Common myeloid progenitor, CD34-positive (primary cell): ENCODE measurements at regions not wholly inside any gene's neighbourhood (a gene's known extent, or its start where the extent isn't known, plus 50 kb on each side); places are given as distances from the start of the nearest gene placed in this dataset.

Experiments
- CTCF ChIA-PET: fragments of 350-600 bp; sonication (Branson Sonifier 250); formaldehyde crosslinking; loops from one replicate; lab custom pipeline; 2021; ENCODE audit warnings: antibody characterized with exemption; lab: Charles Lee
- POLR2A ChIA-PET: fragments of 350-600 bp; sonication (Branson Sonifier 250); formaldehyde crosslinking; loops from one replicate; lab custom pipeline; 2021; ENCODE audit warnings: antibody characterized with exemption; lab: Charles Lee
- DNase-seq, 3 donors: peaks; one replicate each; pipeline versions ENCODE4 v3.0.0 to v3.0.0-alpha.2; 2013
- H3K27ac ChIP-seq, 2 experiments: 1 replicate in 1 of 2; 2 replicates in 1 of 2; pipeline ENCODE4 v1.7.0; 2013; ENCODE audit warnings: inconsistent platforms in 2 of 2, low read length in 2 of 2, mild to moderate bottlenecking in 2 of 2, low read depth in 1 of 2, moderate library complexity in 1 of 2; ENCODE audit not compliant: severe bottlenecking in 2 of 2, insufficient read depth in 1 of 2, poor library complexity in 1 of 2
- H3K27me3 ChIP-seq, 5 experiments: replicated peaks in 2 of 5; 1 replicate in 3 of 5; 2 replicates in 2 of 5; pipeline versions ENCODE4 v1.6.1 to v1.7.0; 2013; ENCODE audit warnings: low read length in 4 of 5, mild to moderate bottlenecking in 2 of 5, moderate library complexity in 2 of 5, inconsistent platforms in 1 of 5; ENCODE audit not compliant: insufficient read depth in 5 of 5, control insufficient read depth in 4 of 5
- H3K36me3 ChIP-seq, 4 experiments: 1 replicate in 2 of 4; 2 replicates in 2 of 4; pipeline versions ENCODE4 v1.6.1 to v1.7.0; 2013; ENCODE audit warnings: low read length in 3 of 4, control low read depth in 1 of 4, mild to moderate bottlenecking in 1 of 4; ENCODE audit not compliant: control insufficient read depth in 4 of 4, insufficient read depth in 4 of 4
- H3K4me1 ChIP-seq, 4 experiments: 1 replicate in 3 of 4; 2 replicates in 1 of 4; pipeline versions ENCODE4 v1.6.1 to v1.7.1; 2013; ENCODE audit warnings: low read length in 3 of 4, mild to moderate bottlenecking in 3 of 4, control low read depth in 1 of 4, inconsistent platforms in 1 of 4, moderate library complexity in 1 of 4; ENCODE audit not compliant: control insufficient read depth in 4 of 4, insufficient read depth in 4 of 4; ENCODE audit errors: control extremely low read depth in 1 of 4
- H3K4me3 ChIP-seq, 7 experiments: 1 replicate in 4 of 7; 2 replicates in 3 of 7; pipeline versions ENCODE4 v1.5.1 to v1.7.0; 2013; ENCODE audit warnings: mild to moderate bottlenecking in 7 of 7, low read length in 6 of 7, moderate library complexity in 6 of 7, inconsistent platforms in 2 of 7, low read depth in 2 of 7, control low read depth in 1 of 7; ENCODE audit not compliant: insufficient read depth in 4 of 7, control insufficient read depth in 1 of 7; ENCODE audit errors: extremely low read depth in 1 of 7
- H3K9me3 ChIP-seq, 5 experiments: 1 replicate in 4 of 5; 2 replicates in 1 of 5; pipeline versions ENCODE4 v1.6.1 to v1.7.1; 2013; ENCODE audit warnings: low read length in 4 of 5, mild to moderate bottlenecking in 2 of 5, inconsistent platforms in 1 of 5, low read depth in 1 of 5, moderate library complexity in 1 of 5; ENCODE audit not compliant: control insufficient read depth in 4 of 5, insufficient read depth in 2 of 5; ENCODE audit errors: control extremely low read depth in 1 of 5
- WGBS: methylation state at CpG from one replicate; pipeline ENCODE4 v1.1.5; 2013; ENCODE audit not compliant: insufficient coverage; 5-methylcytosine and 5-hydroxymethylcytosine counted together

DNA sequence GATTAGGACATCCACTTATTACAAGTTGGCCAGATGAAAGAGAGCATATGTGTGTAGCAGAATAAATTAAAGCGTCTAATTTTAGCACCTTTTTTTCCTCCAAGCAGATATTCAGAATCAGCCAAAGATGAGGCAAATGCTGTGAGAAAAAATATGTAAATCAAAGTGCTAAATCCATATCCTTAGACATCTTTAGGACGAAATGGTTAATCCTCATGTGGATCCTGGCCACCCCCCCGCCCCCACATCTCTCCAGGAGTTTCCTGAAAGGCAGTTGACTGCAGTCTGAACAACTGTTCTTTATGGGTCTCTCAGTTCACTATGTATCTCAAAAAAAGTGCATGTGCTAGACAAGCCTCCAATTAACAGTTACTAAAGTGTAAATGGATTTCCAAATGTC is 1768.1 kb upstream of the SEL1L start:
- POLR2A ChIA-PET, result no interaction called here
- Histone ChIP-seq H3K27ac (no peak overlapping the region), H3K9me3 (no peaks in the 10 kb centered on the region), H3K27me3 (no peaks in the 10 kb centered on the region), H3K4me1 (no peaks in the 10 kb centered on the region), H3K4me3 (no peak overlapping the region), H3K36me3 (no peaks in the 10 kb centered on the region)
- no peak for DNase-seq
- 100% methylated on average over 2 of the region's 3 CpGs for WGBS
- CTCF ChIA-PET, result no interaction called here

DNA sequence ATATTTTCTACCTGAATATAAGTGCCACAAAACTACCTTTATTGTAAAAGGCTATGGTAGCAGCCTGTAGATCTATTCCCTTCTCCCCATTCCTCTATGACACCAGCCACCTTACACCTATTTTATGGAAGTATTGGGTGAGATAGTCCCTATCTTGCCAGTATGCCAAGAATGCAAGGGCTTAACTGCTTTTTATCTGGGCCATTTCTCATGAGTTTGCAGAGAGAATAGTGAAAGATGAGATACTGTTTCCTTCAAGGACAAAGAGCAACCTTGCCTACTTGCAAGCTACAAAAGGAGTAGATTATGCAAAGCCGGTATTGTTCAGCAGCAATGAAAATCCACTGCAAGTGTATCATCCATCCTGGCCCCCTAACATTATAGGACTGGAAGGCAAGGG is 1775.6 kb upstream of the SEL1L start:
- 90% methylated on average over 1 of the region's 1 CpG for WGBS
- ChIA-PET CTCF (no interaction called here), POLR2A (no interaction called here)
- no peaks in the 10 kb centered on the region for H3K27me3 ChIP-seq
- no peak overlapping the region for H3K27ac ChIP-seq
- H3K9me3 ChIP-seq, result peaks cover 0 to 2% (median 0%) of the 10 kb centered on the region in 5 experiments
- H3K4me3 ChIP-seq, result no peak overlapping the region
- H3K36me3 ChIP-seq, result no peaks in the 10 kb centered on the region
- no peaks in the 10 kb centered on the region for H3K4me1 ChIP-seq
- no peak for DNase-seq

- no peak overlapping the region for H3K4me3 ChIP-seq
- 100% methylated on average over 3 of the region's 3 CpGs for WGBS
- POLR2A ChIA-PET, result no interaction called here
- no peak overlapping the region for H3K27ac ChIP-seq
- no peaks in the 10 kb centered on the region for H3K36me3 ChIP-seq
- H3K27me3 ChIP-seq, result no peaks in the 10 kb centered on the region
- peaks cover 0 to 2% (median 0%) of the 10 kb centered on the region in 5 experiments for H3K9me3 ChIP-seq
- no peak for DNase-seq
- H3K4me1 ChIP-seq, result no peaks in the 10 kb centered on the region
- CTCF ChIA-PET, result no interaction called here
Observed at GRCh38 chr14:83309833-83310232, 1776.2 kb upstream of the SEL1L start.

GRCh38 chr14:83312511-83312910 is 1778.9 kb upstream of the SEL1L start:
- H3K9me3 ChIP-seq, result peaks cover 0 to 2% (median 0%) of the 10 kb centered on the region in 5 experiments

DNA sequence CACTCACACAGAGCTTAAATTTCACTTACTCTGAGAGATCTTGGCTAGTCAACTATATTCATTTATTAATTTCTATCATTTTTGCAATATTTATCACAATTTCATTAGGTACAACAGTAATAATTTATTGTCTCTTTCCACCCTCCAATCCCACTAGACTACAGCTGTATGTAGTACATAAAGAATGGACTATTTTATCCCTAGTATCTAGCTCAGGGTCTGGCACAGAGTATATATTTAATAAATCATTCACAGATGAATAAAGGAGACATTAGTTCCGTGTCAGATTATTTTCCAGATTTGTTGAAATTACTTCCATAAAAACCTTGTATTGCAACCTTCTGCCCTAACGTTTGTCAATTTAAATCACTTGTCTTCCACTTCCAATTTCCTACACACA is 1781.1 kb upstream of the SEL1L start:
- H3K27me3 ChIP-seq, result no peaks in the 10 kb centered on the region
- no peak for DNase-seq
- H3K27ac ChIP-seq, result no peak overlapping the region
- H3K4me3 ChIP-seq, result no peak overlapping the region
- ChIA-PET CTCF (no interaction called here), POLR2A (no interaction called here)
- H3K9me3 ChIP-seq, result no peaks in the 10 kb centered on the region
- no CpG with 5 or more reads among the region's 2 CpGs for WGBS
- no peaks in the 10 kb centered on the region for H3K4me1 ChIP-seq
- no peaks in the 10 kb centered on the region for H3K36me3 ChIP-seq

More at GRCh38 chr14:83312511-83312910, 1778.9 kb upstream of the SEL1L start:
- CTCF ChIA-PET, result interaction anchor here (1.1 kb wide), 1 partner anchor 13 kb away, joined by 3 read pairs; no protein-coding TSS in a partner anchor
- DNase-seq, result no peak
- H3K4me3 ChIP-seq, result no peak overlapping the region
- H3K27ac ChIP-seq, result no peak overlapping the region
- H3K4me1 ChIP-seq, result no peaks in the 10 kb centered on the region
- 100% methylated on average over 1 of the region's 2 CpGs for WGBS
- no peaks in the 10 kb centered on the region for H3K36me3 ChIP-seq
- POLR2A ChIA-PET, result no interaction called here
- H3K27me3 ChIP-seq, result no peaks in the 10 kb centered on the region

- Histone ChIP-seq H3K27ac (no peak overlapping the region), H3K9me3 (no peaks in the 10 kb centered on the region), H3K4me1 (no peaks in the 10 kb centered on the region), H3K27me3 (no peaks in the 10 kb centered on the region), H3K4me3 (no peak overlapping the region), H3K36me3 (no peaks in the 10 kb centered on the region)
- no peak for DNase-seq
- POLR2A ChIA-PET, result no interaction called here
- WGBS, result no CpG with 5 or more reads among the region's 1 CpG
- CTCF ChIA-PET, result no interaction called here
Observed at GRCh38 chr14:83316356-83316755, 1782.7 kb upstream of the SEL1L start.

DNA sequence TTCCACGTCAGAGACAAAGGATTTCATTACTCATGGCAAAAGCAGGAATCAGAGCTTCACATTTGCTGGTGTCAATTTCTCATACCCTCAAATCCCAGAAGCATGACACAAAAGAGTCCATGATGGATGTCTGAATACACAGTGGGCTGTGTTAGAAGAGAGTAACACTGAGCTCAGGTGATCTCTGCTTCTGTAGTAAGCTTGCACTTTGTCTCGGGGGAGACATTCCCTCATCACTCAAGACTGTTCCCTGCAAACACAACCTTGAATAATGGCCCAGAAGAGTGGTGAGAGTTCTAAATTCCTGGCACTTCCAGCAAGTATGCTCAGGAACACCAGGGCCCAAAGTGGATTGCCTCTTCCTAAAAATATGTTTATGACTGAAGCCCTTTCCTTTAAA is 1787.2 kb upstream of the SEL1L start:
- Histone ChIP-seq H3K27me3 (no peaks in the 10 kb centered on the region), H3K9me3 (no peaks in the 10 kb centered on the region), H3K4me3 (no peak overlapping the region), H3K4me1 (no peaks in the 10 kb centered on the region), H3K36me3 (no peaks in the 10 kb centered on the region), H3K27ac (no peak overlapping the region)
- WGBS, result no CpG with 5 or more reads among the region's 2 CpGs
- no peak for DNase-seq
- CTCF ChIA-PET, result no interaction called here
- POLR2A ChIA-PET, result interaction anchor here (1.1 kb wide), 1 partner anchor 9 kb away, joined by 3 read pairs; no protein-coding TSS in a partner anchor
